ENCODE measurements at regions not wholly inside any gene's neighbourhood (a gene's known extent, or its start where the extent isn't known, plus 50 kb on each side); places are given as distances from the start of the nearest gene placed in this dataset.
"Not testable (repeated sequence)": the region's sequence is repeated elsewhere in the genome, so short reads cannot be mapped to it uniquely, and the experiment has no call there.

DNA sequence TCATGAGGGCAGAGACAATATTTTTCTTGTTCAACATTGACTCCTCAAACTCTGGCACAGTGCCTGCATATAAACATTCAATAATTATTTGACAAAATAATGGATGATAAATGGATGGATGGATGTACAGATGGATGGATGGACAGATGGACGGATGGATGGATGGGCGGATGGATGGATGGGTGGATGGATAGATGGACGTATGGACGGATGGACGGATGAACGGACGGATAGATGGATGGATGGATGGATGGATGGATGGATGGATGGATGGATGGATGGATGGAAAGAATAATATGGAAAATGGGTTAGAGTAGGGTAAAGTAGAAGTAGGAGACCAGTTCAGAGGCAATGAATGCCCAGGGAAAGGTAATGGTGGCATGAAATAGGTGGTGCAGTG lies 589.2 kb downstream of the EBF1 start:
- Mint-ChIP-seq H3K36me3 (no peaks in the 10 kb centered on the region), H3K4me1 (peaks cover 0 to 25% (median 4%) of the 10 kb centered on the region in 4 donors), H3K27me3 (peaks cover 10% of the 10 kb centered on the region), H3K27ac (no peak overlapping the region), H3K9me3 (peaks cover 0 to 13% (median 5%) of the 10 kb centered on the region in 7 donors), H3K4me3 (no peak overlapping the region)
- ATAC-seq (ENCODE audit: low read depth in 2 of 2) (no peak), DNase-seq (no peak)
- Histone ChIP-seq H3K36me3 (ENCODE audit: control insufficient read depth, insufficient read depth, low read length) (no peaks in the 10 kb centered on the region), H3K4me3 (ENCODE audit: low read depth, low read length) (no peak overlapping the region), H3K4me1 (ENCODE audit: control insufficient read depth, insufficient read depth, low read length, poor library complexity, severe bottlenecking) (no peaks in the 10 kb centered on the region), H3K27ac (ENCODE audit: insufficient read depth, low read length, poor library complexity, severe bottlenecking) (no peak overlapping the region), H3K27me3 (ENCODE audit: control insufficient read depth, insufficient read depth, low read length) (no peaks in the 10 kb centered on the region), H3K9me3 (ENCODE audit: control insufficient read depth in 2 of 2, low read length in 2 of 2) (peaks cover 6 to 10% of the 10 kb centered on the region in 2 experiments)

DNA sequence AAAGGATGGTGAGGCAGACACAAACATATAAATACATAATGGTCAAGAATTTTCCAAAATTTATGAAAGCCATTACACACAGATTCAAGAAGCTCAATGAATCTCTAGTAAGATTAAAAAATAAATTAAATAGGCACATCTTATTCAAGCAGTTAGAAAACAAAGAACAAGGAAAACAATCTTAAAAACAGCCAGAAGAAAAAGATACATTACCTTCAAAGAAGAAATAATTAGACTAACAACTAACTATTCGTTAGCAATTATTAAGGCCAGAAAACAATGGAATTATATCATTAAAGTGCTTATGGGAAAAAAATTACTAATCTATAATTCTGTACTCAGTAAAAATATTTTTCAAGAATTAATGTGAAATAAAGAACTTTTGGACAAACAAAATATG lies 593.1 kb downstream of the EBF1 start:
- Histone ChIP-seq H3K4me1 (ENCODE audit: control insufficient read depth, insufficient read depth, low read length, poor library complexity, severe bottlenecking) (no peaks in the 10 kb centered on the region), H3K36me3 (ENCODE audit: control insufficient read depth, insufficient read depth, low read length) (no peaks in the 10 kb centered on the region), H3K27ac (ENCODE audit: insufficient read depth, low read length, poor library complexity, severe bottlenecking) (no peak overlapping the region), H3K4me3 (ENCODE audit: low read depth, low read length) (no peak overlapping the region), H3K9me3 (ENCODE audit: control insufficient read depth in 2 of 2, low read length in 2 of 2) (peaks cover 8 to 12% of the 10 kb centered on the region in 2 experiments), H3K27me3 (ENCODE audit: control insufficient read depth, insufficient read depth, low read length) (no peaks in the 10 kb centered on the region)
- DNase-seq (no peak), ATAC-seq (ENCODE audit: low read depth in 2 of 2) (no peak)
- Mint-ChIP-seq H3K27me3 (peaks cover 5% of the 10 kb centered on the region), H3K4me3 (no peak overlapping the region), H3K36me3 (no peaks in the 10 kb centered on the region), H3K9me3 (peaks cover 0 to 20% (median 7%) of the 10 kb centered on the region in 7 donors), H3K27ac (no peak overlapping the region), H3K4me1 (peaks cover 0 to 3% (median under 1%) of the 10 kb centered on the region in 4 donors)

- Histone ChIP-seq H3K4me1 (ENCODE audit: control insufficient read depth, insufficient read depth, low read length, poor library complexity, severe bottlenecking) (no peaks in the 10 kb centered on the region), H3K27me3 (ENCODE audit: control insufficient read depth, insufficient read depth, low read length) (no peaks in the 10 kb centered on the region), H3K9me3 (ENCODE audit: control insufficient read depth in 2 of 2, low read length in 2 of 2) (peaks cover 8 to 12% of the 10 kb centered on the region in 2 experiments), H3K4me3 (ENCODE audit: low read depth, low read length) (no peak overlapping the region), H3K27ac (ENCODE audit: insufficient read depth, low read length, poor library complexity, severe bottlenecking) (no peak overlapping the region), H3K36me3 (ENCODE audit: control insufficient read depth, insufficient read depth, low read length) (no peaks in the 10 kb centered on the region)
- Mint-ChIP-seq H3K27me3 (peaks cover 5% of the 10 kb centered on the region), H3K4me1 (no peaks in the 10 kb centered on the region), H3K27ac (no peak overlapping the region), H3K4me3 (no peak overlapping the region), H3K9me3 (peaks cover 0 to 20% (median 8%) of the 10 kb centered on the region in 7 donors), H3K36me3 (no peaks in the 10 kb centered on the region)
- ATAC-seq (ENCODE audit: low read depth in 2 of 2) (no peak), DNase-seq (no peak)
These were observed 597.0 kb downstream of the EBF1 start for GRCh38 chr5:158502686-158503085.

DNA sequence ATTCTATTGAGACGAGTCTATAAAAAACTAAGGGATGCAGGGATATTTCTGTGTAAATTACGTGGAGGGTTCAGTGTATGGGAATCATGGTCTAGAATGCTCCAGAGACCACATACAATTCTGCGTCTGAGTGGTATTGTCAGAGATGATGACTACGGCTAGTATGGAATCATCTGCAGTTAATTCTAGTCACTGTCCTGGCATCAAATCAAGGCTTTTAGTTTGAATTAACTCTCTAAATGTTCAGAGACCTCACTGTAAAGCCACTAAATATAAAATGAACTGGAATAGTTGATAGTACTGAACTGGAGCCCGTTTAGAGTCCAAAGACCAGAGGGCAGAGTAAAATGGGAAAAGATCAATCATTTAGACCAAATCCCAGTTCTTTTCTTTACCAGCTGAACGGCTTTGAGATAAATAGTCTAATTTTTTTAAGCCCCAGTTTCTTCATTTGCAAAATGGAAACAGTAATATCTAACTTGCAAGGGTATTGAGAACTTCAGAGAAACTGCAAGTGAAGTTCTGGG lies 599.8 kb downstream of the EBF1 start:
- Mint-ChIP-seq H3K27me3 (no peaks in the 10 kb centered on the region), H3K36me3 (no peaks in the 10 kb centered on the region), H3K4me1 (no peaks in the 10 kb centered on the region), H3K27ac (no peak overlapping the region), H3K9me3 (peaks cover 0 to 7% (median 1%) of the 10 kb centered on the region in 7 donors), H3K4me3 (no peak overlapping the region)
- Histone ChIP-seq H3K36me3 (ENCODE audit: control insufficient read depth, insufficient read depth, low read length) (no peaks in the 10 kb centered on the region), H3K9me3 (ENCODE audit: control insufficient read depth in 2 of 2, low read length in 2 of 2) (no peaks in the 10 kb centered on the region), H3K4me3 (ENCODE audit: low read depth, low read length) (no peak overlapping the region), H3K27ac (ENCODE audit: insufficient read depth, low read length, poor library complexity, severe bottlenecking) (no peak overlapping the region), H3K27me3 (ENCODE audit: control insufficient read depth, insufficient read depth, low read length) (no peaks in the 10 kb centered on the region), H3K4me1 (ENCODE audit: control insufficient read depth, insufficient read depth, low read length, poor library complexity, severe bottlenecking) (no peaks in the 10 kb centered on the region)
- ATAC-seq (ENCODE audit: low read depth in 2 of 2) (no peak), DNase-seq (no peak)

DNA sequence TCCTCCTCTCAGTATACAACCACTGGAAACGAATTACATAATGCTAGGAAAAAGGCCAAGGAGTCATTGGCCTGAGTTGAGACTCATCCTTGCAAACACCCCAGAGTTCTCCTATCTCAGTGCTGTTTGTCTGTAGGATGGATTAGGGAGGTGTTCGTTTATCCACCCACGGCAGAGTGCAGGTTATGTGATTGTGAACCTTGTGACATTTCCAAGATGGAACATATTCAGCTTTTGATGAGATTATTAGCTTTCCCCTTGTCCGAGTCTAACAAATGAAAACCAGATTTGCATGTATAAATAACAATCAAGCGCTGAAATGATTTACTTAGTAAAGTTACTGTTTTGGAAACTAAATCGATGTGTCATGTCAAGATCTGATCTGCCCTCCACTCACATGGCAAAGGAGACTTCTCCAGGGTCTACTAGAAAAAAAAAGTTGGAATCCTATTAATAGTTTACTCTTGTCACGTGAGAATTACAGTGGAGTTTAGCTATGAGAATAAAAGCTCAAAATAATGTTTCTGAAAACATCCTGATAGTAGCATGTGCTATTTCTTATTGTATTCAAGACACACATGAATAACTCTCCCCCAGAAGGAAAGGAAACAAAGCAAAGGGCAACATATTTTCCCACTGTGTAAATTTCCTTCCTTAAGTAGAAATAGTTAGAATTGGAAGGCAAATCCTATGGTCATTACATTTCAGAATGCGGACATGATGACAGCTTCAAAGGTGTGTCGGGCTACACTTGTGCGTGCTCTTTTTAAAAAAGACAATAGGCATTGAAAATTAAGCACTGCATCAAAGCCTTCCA lies 600.4 kb downstream of the EBF1 start:
- no peaks in the 10 kb centered on the region for H3K9me3 ChIP-seq (ENCODE audit: control insufficient read depth in 2 of 2, low read length in 2 of 2)
- no peaks in the 10 kb centered on the region for H3K36me3 Mint-ChIP-seq
- H3K4me3 ChIP-seq (ENCODE audit: low read depth, low read length), result no peak overlapping the region
- H3K27me3 Mint-ChIP-seq, result no peaks in the 10 kb centered on the region
- H3K27ac ChIP-seq (ENCODE audit: insufficient read depth, low read length, poor library complexity, severe bottlenecking), result no peak overlapping the region
- DNase-seq, result no peak
- no peak overlapping the region for H3K27ac Mint-ChIP-seq
- H3K36me3 ChIP-seq (ENCODE audit: control insufficient read depth, insufficient read depth, low read length), result no peaks in the 10 kb centered on the region
- H3K9me3 Mint-ChIP-seq, result peaks cover 0 to 6% (median 0%) of the 10 kb centered on the region in 7 donors
- H3K4me1 ChIP-seq (ENCODE audit: control insufficient read depth, insufficient read depth, low read length, poor library complexity, severe bottlenecking), result no peaks in the 10 kb centered on the region
- no peak for ATAC-seq (ENCODE audit: low read depth in 2 of 2)
- H3K27me3 ChIP-seq (ENCODE audit: control insufficient read depth, insufficient read depth, low read length), result no peaks in the 10 kb centered on the region
- no peaks in the 10 kb centered on the region for H3K4me1 Mint-ChIP-seq
- H3K4me3 Mint-ChIP-seq, result no peak overlapping the region

- Mint-ChIP-seq H3K27me3 (no peaks in the 10 kb centered on the region), H3K36me3 (no peaks in the 10 kb centered on the region), H3K27ac (no peak overlapping the region), H3K4me1 (no peaks in the 10 kb centered on the region), H3K9me3 (peaks cover 0 to 6% (median 0%) of the 10 kb centered on the region in 7 donors), H3K4me3 (no peak overlapping the region)
- DNase-seq, result no peak
- H3K36me3 ChIP-seq (ENCODE audit: control insufficient read depth, insufficient read depth, low read length), result no peaks in the 10 kb centered on the region
- no peak overlapping the region for H3K27ac ChIP-seq (ENCODE audit: insufficient read depth, low read length, poor library complexity, severe bottlenecking)
- no peaks in the 10 kb centered on the region for H3K4me1 ChIP-seq (ENCODE audit: control insufficient read depth, insufficient read depth, low read length, poor library complexity, severe bottlenecking)
- H3K4me3 ChIP-seq (ENCODE audit: low read depth, low read length), result no peak overlapping the region
- no peaks in the 10 kb centered on the region for H3K27me3 ChIP-seq (ENCODE audit: control insufficient read depth, insufficient read depth, low read length)
- H3K9me3 ChIP-seq (ENCODE audit: control insufficient read depth in 2 of 2, low read length in 2 of 2), result no peaks in the 10 kb centered on the region
- no peak for ATAC-seq (ENCODE audit: low read depth in 2 of 2)
These were observed 603.1 kb downstream of the EBF1 start for GRCh38 chr5:158496624-158497023.

DNA sequence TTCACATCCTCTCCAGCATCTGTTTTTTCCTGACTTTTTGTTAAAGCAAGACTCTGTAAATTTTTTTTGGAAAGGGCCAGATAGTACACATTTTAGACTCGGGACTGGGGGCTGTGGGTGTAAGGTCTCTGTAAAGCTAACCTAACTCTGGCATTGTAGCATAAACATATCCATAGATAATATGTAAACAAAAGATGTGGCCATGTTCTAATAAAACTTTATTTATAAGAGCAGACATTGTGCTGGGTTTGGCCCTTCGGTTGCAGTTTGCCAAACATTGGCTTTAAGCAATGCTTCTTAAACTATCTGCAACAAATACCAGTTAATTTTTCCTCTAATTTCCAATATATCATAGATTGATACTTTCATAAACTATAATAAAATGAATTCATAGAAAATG lies 605.2 kb downstream of the EBF1 start:
- DNase-seq (no peak), ATAC-seq (ENCODE audit: low read depth in 2 of 2) (no peak)
- no peak overlapping the region for H3K4me3 Mint-ChIP-seq
- peaks cover 0 to 2% (median 0%) of the 10 kb centered on the region in 7 donors for H3K9me3 Mint-ChIP-seq
- Histone ChIP-seq H3K27me3 (ENCODE audit: control insufficient read depth, insufficient read depth, low read length) (no peaks in the 10 kb centered on the region), H3K36me3 (ENCODE audit: control insufficient read depth, insufficient read depth, low read length) (no peaks in the 10 kb centered on the region), H3K4me1 (ENCODE audit: control insufficient read depth, insufficient read depth, low read length, poor library complexity, severe bottlenecking) (no peaks in the 10 kb centered on the region), H3K27ac (ENCODE audit: insufficient read depth, low read length, poor library complexity, severe bottlenecking) (no peak overlapping the region), H3K4me3 (ENCODE audit: low read depth, low read length) (no peak overlapping the region), H3K9me3 (ENCODE audit: control insufficient read depth in 2 of 2, low read length in 2 of 2) (no peaks in the 10 kb centered on the region)
- no peaks in the 10 kb centered on the region for H3K4me1 Mint-ChIP-seq
- H3K36me3 Mint-ChIP-seq, result no peaks in the 10 kb centered on the region
- H3K27ac Mint-ChIP-seq, result no peak overlapping the region
- H3K27me3 Mint-ChIP-seq, result no peaks in the 10 kb centered on the region

DNA sequence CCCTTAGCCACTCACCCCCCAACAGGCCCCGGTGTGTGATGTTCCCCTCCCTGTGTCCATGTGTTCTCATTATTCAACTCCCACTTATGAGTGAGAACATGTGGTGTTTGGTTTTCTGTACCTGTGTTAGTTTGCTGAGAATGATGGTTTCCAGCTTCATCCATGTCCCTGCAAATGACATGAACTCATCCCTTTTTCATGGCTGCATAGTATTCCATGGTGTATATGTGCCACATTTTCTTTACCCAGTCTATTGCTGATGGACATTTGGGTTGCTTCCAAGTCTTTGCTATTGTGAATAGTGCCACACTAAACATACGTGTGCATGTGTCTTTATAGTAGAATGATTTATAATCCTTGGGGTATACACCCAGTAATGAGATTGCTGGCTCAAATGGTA lies 605.7 kb downstream of the EBF1 start:
- not testable (repeated sequence) for H3K27ac Mint-ChIP-seq; ATAC-seq (ENCODE audit: low read depth in 2 of 2); H3K4me3 ChIP-seq (ENCODE audit: low read depth, low read length); DNase-seq; H3K4me1 Mint-ChIP-seq; H3K9me3 Mint-ChIP-seq; H3K27me3 Mint-ChIP-seq; H3K36me3 ChIP-seq (ENCODE audit: control insufficient read depth, insufficient read depth, low read length); H3K36me3 Mint-ChIP-seq; H3K27ac ChIP-seq (ENCODE audit: insufficient read depth, low read length, poor library complexity, severe bottlenecking); H3K4me1 ChIP-seq (ENCODE audit: control insufficient read depth, insufficient read depth, low read length, poor library complexity, severe bottlenecking); H3K4me3 Mint-ChIP-seq; H3K27me3 ChIP-seq (ENCODE audit: control insufficient read depth, insufficient read depth, low read length); H3K9me3 ChIP-seq (ENCODE audit: control insufficient read depth in 2 of 2, low read length in 2 of 2)

Measured in CD4-positive, CD25-positive, alpha-beta regulatory T cell (primary cell).